ENCODE measurements at regions not wholly inside any gene's neighbourhood (a gene's known extent, or its start where the extent isn't known, plus 50 kb on each side); places are given as distances from the start of the nearest gene placed in this dataset.
"Not testable (repeated sequence)": the region's sequence is repeated elsewhere in the genome, so short reads cannot be mapped to it uniquely, and the experiment has no call there.

DNA sequence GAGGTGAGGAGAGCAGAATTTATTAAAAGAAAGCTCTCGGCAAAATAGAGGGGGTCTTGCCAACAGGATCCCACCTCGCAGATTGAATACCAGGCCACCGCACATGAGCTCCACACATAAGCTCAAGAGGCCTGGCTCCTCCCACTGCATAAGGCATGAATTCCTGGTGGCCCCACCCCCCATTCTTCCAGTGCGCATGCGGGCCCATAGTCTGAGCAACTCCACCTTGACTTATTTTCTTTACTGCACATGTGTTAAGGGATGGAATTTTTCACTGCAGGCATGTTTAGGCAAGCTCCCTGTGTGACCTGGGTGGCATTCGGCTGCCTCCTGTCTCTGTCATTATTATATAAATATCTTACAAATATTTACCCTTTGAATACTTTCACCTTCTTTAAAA is 412.5 kb downstream of the RMST start:
- H3K27ac ChIP-seq: no peak overlapping the region

DNA sequence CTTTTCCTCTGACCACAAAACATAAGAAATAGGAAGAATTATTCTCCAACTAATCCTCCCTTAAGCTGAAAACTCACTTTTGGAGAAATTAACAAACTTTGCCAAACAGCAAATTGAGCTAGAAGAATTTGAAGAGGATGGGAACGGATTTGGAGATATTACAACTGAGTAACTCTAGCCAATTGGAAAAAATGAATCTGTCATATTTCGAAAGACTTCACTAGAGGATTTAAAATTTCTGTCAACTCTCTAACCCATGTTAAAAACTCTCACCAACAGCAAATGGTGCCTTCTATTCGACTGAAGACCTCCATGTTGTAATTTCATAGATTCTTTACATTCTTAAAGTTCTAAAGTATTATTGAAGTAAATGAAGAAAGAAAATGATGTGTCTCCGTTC is 414.2 kb downstream of the RMST start:
- Histone ChIP-seq H3K9me3 (no peaks in the 10 kb centered on the region), H3K4me3 (no peak overlapping the region), H3K27ac (no peak overlapping the region), H3K36me3 (no peaks in the 10 kb centered on the region), H3K4me1 (no peaks in the 10 kb centered on the region), H3K27me3 (no peaks in the 10 kb centered on the region)
- WGBS, 2 donors: 51 to 61% methylated on average over 4 of the region's 4 CpGs
- DNase-seq (ENCODE audit: low spot score in 2 of 2): no peak
- TF ChIP-seq POLR2A (IDR thresholded peaks at IDR 0.05) (no peak), EP300 (IDR thresholded peaks at IDR 0.05) (no peak), CTCF (IDR thresholded peaks at IDR 0.05) (no peak)

More for the DNA sequence above, 412.5 kb downstream of the RMST start:
- Histone ChIP-seq H3K4me1 (no peaks in the 10 kb centered on the region), H3K4me3 (no peak overlapping the region), H3K36me3 (no peaks in the 10 kb centered on the region), H3K9me3 (peaks cover 0 to 6% (median 3%) of the 10 kb centered on the region in 4 donors), H3K27me3 (no peaks in the 10 kb centered on the region)
- 85 to 90% methylated on average over 6 of the region's 6 CpGs for WGBS, 2 donors
- DNase-seq (ENCODE audit: low spot score in 2 of 2): no peak
- no peak for TF ChIP-seq EP300 (IDR thresholded peaks at IDR 0.05)
- no peak for TF ChIP-seq POLR2A (IDR thresholded peaks at IDR 0.05)
- no peak for TF ChIP-seq CTCF (IDR thresholded peaks at IDR 0.05)

DNA sequence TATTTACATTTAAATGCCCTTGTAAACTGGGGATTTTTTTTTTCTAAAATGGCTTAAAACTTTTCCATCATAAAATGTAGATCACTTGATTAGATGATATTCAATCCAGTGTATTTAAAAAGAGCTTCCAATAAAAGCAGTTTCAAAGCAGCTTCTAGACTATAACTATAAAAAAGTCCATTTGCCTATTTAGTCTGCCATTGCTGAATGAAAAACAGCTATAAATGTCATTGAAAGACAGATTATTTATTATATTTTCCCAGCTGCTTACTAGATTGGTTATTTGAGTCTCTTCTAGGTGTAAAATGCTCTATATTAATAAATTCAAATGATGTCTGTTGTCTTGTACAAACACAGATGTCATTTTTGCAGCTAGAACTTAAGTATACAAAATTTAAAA is 414.8 kb downstream of the RMST start:
- DNase-seq (ENCODE audit: low spot score in 2 of 2): no peak
- H3K4me1 ChIP-seq: no peaks in the 10 kb centered on the region
- H3K4me3 ChIP-seq: no peak overlapping the region
- no peaks in the 10 kb centered on the region for H3K27me3 ChIP-seq
- H3K9me3 ChIP-seq: no peaks in the 10 kb centered on the region
- TF ChIP-seq CTCF (IDR thresholded peaks at IDR 0.05) (no peak), EP300 (IDR thresholded peaks at IDR 0.05) (no peak), POLR2A (IDR thresholded peaks at IDR 0.05) (no peak)
- no peak overlapping the region for H3K27ac ChIP-seq
- H3K36me3 ChIP-seq: no peaks in the 10 kb centered on the region

DNA sequence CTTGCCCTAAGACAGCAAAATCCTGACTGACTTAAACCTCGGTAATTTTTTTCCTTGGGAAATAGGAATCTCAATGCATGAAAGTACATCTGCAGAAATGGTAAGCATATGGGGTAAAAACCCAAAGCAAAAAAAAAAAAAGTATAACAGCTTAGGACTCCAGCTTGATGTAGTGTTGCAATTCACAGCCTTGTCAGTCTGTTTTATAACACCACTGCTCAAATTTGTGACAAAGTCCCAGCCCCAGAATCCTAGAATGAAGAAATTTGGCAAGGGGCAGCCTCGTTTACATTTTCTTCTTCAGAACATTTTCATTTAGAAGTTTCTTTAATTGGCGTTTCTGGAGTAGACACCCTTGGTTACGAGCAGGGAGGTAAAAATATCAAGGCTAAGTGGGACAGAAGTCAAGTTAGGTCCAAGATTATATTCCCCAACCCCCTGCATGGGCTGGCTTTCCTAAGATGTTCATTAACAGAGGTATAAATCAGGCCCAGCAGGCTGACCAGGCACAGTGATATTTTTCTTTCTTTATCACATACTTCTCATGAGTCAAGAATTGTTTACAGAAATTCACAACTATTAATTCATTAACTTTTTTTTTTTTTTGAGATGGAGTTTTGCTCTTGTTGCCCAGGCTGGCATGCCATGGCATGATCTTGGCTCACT is 424.0 kb downstream of the RMST start:
- WGBS, 2 donors: 63 to 70% methylated on average over 4 of the region's 4 CpGs
- H3K36me3 ChIP-seq: no peaks in the 10 kb centered on the region
- no peak overlapping the region for H3K27ac ChIP-seq
- no peaks in the 10 kb centered on the region for H3K9me3 ChIP-seq
- TF ChIP-seq CTCF (IDR thresholded peaks at IDR 0.05) (no peak), EP300 (IDR thresholded peaks at IDR 0.05) (no peak)
- H3K4me3 ChIP-seq: no peak overlapping the region
- no peak for DNase-seq (ENCODE audit: low spot score in 2 of 2)
- no peaks in the 10 kb centered on the region for H3K27me3 ChIP-seq
- no peaks in the 10 kb centered on the region for H3K4me1 ChIP-seq

DNA sequence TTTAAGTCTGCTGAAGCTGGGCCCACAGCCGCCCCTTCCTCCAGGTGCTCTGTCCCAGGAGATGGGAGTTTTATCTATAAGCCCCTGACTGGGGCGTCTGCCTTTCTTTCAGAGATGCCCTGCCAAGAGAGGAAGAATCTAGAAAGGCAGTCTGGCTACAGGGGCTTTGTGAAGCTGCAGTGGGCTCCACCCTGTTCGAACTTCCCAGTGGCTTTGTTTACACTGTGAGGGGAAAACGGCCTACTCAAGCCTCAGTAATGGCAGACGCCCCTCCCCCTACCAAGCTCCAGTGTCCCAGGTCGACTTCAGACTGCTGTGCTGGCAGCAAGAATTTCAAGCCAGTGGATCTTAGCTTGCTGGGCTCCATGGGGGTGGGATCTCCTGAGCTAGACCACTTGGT is 435.3 kb downstream of the RMST start:
- WGBS, 2 donors: 46% methylated on average over 4 to 6 of the region's 6 CpGs
- H3K27ac ChIP-seq; H3K4me1 ChIP-seq; DNase-seq (ENCODE audit: low spot score in 2 of 2); H3K4me3 ChIP-seq; H3K36me3 ChIP-seq; H3K27me3 ChIP-seq: not testable (repeated sequence)
- peaks cover 0 to 10% (median 0%) of the 10 kb centered on the region in 4 donors for H3K9me3 ChIP-seq

DNA sequence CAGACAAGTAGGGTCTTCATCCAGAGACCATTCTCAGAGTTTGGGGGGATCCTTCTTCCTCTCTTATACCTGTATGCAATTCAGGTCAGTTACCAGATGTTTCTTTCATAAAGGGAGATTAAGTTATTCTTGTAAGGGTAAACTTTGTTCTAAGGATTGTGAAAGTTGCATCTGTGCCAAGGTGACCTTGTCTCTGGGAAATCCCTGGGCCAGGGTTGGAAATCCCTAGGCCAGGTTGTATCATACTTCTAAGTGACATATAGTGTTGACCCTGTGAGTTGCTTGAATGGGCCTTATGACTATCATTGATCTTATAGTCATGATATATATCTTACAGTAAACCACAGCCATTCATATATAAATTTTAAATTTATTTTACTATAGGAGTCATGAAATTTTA is 436.9 kb downstream of the RMST start:
- no peaks in the 10 kb centered on the region for H3K9me3 ChIP-seq
- H3K27me3 ChIP-seq: no peaks in the 10 kb centered on the region
- no peaks in the 10 kb centered on the region for H3K4me1 ChIP-seq
- TF ChIP-seq EP300 (IDR thresholded peaks at IDR 0.05) (no peak), POLR2A (IDR thresholded peaks at IDR 0.05) (no peak), CTCF (IDR thresholded peaks at IDR 0.05) (no peak)
- no peaks in the 10 kb centered on the region for H3K36me3 ChIP-seq
- H3K4me3 ChIP-seq: no peak overlapping the region
- no peak for DNase-seq (ENCODE audit: low spot score in 2 of 2)
- no peak overlapping the region for H3K27ac ChIP-seq

Measured in tibial nerve (tissue), 4 donors.